ENCODE measurements at regions not wholly inside any gene's neighbourhood (a gene's known extent, or its start where the extent isn't known, plus 50 kb on each side); places are given as distances from the start of the nearest gene placed in this dataset.
"Not testable (repeated sequence)": the region's sequence is repeated elsewhere in the genome, so short reads cannot be mapped to it uniquely, and the experiment has no call there.

DNA sequence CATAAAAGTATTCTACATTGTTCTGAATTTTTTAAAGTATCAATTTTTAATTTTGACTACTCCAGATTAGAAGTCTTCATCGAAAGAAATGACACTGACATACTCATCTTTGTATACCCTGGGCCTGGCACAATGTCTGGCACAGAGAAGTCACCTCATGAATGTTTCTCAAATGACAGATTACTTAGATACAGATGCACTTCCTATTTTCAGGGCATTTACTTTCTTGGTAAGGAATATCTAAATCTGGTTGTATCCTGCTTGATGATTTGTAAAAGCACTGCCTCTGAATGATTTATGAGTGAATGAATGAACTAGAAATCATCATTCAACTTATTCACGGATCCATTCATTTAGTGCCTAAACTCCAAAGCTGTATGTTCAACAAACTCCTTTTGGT lies 1784.7 kb downstream of the LRRC4C start:
- no peak for DNase-seq (ENCODE audit: low spot score)

DNA sequence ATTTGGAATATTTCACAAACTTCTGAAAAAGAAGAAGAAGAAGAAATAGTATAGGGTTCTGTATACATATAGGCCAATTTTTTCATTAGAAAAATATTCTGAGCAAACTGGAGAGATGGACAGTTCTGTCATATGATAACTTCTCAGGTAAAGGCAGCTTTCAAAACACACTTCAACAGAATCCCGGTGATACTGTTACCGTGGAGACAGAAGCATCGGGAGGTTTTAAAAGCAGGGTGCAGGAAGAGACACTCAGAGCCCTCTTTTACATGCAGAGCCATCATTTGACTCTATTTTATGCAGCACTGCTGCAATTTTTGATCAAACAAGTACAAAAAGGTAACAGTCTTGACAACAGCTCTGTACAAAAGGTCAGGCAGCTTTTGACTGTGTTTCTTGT lies 1785.4 kb downstream of the LRRC4C start:
- DNase-seq (ENCODE audit: low spot score) = no peak

DNA sequence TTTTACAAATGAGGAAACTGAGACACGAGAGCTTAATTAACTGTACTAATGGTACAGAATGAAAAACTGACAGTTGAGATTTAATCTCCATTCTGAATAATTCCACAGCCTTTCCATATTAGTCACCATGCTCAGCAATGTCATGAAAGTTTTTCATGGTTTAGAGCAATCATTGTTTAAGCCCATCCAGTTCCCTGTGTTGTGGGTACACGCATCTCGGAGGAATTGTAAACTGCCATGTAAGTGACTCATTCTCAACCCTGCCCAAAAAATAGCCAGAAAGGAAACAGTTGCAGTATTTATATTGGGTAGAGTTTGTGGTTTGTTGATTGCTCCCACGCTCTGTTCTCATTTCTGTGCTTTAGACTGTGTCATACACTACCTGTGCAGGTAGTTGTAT lies 1790.8 kb downstream of the LRRC4C start:
- peak; percentile 13 for DNase-seq (ENCODE audit: low spot score)

DNA sequence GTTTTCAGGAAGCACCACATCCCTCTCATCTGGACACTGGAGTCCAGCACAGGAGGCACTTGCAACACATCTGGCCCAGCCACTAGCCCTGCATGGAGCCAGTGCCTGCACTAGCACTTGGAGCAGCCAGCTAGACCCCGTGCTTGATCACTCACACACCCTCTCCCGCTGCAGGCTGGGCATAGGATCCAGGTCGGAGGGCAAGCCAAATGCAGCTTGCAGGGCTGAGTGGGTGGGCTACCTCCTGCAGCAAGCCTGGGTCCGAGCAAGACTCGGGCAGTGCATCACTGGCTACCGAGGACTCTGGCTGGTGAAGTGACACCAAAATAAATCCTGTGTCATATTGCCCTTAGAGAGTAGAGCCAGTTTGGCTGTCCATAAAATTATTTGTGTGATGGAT lies 1795.4 kb downstream of the LRRC4C start:
- no peak for DNase-seq (ENCODE audit: low spot score)

DNA sequence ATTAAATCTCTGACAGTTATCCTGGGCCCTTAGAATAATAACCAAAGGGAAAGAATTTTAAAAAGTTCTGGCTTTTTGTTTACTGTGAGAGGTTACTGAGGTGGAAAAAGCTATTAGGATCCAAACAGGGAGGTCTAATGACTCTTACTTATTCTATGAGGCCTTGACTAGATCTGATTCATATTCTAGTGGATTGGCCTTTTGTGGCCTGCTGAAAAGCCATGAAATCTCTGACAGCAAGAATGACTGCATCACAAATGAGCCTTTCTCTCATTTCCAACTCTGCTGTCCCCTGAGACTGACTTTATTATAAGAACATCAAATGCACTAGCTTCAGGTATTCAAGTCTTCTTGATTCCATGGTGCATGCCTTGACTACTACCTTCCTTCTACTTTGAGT lies 1797.6 kb downstream of the LRRC4C start:
- no peak for DNase-seq (ENCODE audit: low spot score)

DNA sequence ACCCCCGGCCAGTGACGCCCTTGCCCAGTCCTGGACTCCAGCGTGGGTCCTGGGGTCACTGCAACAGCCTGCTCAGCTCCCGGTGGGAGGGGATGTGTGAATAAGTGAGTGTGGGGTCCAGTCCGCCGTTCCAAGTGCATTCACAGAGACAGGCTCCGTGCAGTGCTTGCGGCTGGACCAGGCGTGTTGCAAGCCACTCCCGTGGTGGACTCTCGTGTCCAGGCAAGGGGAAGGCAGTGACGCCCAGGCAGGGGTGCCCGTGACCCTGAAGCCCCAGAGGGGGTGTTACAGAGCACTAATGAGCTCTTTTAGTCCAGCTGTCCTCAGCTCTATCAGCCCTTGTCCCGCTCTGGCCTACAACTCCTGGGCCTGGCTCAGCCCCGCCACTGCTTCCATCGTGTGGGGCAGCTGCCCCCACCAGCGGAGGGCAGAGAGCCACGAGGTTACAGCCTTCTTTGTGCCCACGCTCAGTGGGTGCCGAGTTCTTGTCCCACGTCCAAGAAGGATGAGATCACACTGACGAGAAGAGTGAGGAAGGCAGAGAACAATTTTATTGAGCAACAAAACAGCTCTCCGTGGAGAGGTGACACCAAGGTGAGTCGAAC lies 1807.5 kb downstream of the LRRC4C start:
- DNase-seq (ENCODE audit: low spot score) = no peak

DNA sequence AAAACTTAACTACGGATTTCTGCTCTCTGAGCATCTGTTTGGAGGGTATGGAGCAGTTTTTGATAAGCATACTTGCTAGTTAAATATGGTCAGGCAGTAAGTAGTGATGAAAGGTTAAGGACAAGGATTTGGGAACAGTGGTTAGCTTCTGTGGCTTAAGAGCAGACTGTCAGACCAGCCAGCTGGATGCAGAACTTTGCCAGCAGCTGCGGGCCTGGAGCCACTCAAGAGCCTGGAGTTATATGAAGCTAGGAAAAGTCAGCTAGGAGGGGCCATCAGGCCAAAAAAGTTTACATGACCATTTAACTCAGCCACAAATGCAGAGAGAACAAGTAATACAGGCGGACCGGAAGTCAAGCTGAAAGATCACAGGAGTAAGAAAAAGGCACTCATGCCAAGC lies 1817.7 kb downstream of the LRRC4C start:
- DNase-seq (ENCODE audit: low spot score) = no peak

DNA sequence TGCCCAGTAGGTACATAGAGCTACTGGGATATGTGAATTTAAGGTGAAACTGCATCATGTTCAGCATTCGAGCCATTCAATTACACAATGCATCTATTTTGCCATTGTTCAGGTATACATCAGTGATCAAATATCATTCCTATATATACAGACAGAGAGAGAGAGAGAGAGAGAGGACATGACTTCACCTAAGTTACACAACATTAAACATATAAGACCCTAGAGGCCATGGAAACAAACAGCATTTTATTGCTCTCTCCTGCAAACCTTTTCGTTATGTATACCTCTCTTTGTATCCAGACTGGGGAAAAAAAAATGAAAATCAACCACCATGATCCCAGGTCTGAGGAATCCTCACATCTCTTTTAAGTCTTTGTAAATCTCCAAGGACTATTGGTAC lies 1829.1 kb downstream of the LRRC4C start:
- no peak for DNase-seq (ENCODE audit: low spot score)

DNA sequence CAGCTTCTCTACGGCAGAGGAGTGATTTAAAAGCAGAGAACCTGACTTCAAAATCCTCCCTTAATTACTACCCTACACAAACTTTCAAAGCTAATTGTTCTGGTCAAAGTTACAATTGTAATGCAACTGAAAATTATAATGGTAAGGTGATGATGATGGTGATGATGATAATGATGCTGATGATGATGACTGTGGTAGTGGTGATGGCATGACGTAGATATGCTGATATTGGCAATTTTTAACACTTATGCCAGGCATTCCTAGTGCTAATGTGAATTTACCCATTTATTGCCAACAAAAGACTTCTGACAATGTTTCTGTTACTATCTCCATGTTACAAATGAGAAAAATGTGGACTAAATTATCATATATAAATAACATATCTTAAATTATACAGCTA lies 1831.1 kb downstream of the LRRC4C start:
- no peak for DNase-seq (ENCODE audit: low spot score)

DNA sequence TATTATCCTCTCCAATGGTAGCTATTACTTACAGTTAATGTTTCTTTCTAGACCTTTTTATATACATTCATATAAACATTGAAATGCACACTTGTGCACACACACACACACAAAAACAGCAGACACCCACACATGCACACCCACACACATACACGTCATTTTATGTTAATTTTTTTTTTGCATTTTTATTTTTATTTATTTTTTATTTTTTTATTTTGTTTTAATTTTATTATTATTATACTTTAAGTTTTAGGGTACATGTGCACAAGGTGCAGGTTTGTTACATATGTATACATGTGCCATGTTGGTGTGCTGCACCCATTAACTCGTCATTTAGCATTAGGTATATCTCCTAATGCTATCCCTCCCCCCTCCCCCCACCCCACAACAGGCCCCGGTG lies 1839.1 kb downstream of the LRRC4C start:
- DNase-seq (ENCODE audit: low spot score) = not testable (repeated sequence)

DNA sequence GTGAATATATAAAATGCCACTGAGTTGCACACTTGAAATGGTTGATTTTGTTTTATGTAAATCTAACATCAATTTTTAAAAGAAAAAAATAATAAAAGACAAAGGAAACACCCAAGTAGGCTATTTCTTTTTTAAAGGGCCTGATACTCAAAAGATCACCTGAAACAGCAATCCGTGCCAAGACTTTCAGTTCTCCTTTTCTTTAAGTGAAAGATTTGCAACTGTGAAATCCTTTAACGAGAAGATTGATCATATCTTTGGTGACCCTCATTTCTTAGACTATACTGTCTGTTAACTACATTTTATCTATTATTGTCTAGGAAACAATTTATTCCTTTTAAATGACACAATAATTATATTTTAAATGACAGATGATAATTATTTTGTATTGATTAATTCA lies 1841.5 kb downstream of the LRRC4C start:
- no peak for DNase-seq (ENCODE audit: low spot score)

DNA sequence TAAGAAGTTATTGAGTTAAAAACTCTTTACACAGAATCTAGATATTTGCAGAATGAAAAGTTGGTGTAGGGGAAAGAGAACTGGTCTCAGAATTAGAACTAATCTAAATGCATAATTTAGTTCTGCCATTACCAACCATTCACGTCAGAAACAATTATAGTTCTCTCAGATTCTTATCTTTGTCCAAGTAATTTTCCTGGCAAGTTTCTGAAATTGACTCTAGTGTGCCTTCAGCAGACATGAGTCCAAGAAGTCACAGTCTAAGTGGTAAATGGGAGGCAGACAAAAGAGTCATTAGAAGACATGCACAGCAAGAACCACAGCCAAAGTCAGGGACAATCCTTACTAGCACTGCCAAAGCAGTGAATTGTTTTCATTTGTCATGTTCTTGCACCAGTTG lies 1870.1 kb downstream of the LRRC4C start:
- DNase-seq (ENCODE audit: low spot score) = no peak

DNA sequence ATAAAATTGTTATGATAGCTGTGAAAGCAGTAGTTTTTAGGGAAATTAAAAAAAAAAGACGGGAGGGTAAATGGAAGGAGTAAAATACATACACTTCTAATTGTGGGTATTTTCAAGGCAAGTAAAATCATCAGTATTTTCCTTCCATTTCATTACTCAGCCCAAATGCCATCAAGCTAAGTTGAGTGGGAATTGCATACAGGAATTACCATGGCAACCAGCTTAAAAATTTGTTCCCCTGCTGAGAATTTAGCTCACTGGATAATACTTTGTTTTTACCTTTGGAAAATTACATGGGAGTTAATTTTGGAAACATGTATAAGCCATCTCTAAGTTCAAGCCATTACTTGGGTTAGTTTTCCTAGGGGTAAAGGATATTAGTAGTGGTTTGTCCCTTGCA lies 1873.4 kb downstream of the LRRC4C start:
- DNase-seq (ENCODE audit: low spot score) = no peak

DNA sequence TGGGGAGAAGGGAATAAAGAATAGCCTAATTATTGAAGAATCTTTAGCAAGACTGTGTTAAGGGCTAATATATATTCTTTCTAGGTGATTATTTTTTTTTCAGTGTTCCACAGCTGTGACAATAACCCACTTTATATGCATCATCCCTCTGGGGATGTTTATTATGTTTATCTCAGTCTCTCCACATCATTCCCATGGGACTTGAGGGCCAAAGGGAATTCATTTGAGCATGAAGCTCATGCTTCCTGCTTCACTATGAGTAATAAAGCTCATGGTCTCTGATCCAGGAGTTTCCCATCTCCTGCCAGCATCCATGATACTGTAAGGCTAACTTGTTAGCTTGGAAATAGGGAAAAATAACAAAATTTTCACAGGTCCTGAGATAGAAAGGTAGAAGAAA lies 1888.4 kb downstream of the LRRC4C start:
- no peak for DNase-seq (ENCODE audit: low spot score)

DNA sequence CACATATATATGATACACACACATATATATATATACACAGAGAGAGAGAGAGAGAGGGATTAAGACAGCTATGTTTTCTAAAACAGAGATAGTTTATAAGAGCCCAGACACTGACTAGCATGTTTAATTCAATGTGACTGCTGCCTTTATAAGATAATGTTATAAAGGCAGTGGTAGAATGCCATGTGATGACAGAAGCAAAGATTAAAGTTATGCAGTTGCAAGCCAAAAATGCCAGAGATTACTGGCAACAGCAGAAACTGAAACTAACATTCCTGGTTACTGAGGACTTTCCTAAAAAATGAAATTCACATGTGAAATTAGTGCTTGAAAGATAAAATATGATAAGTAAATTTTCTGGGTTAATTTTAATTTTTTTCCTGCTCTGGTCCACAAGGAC lies 1888.9 kb downstream of the LRRC4C start:
- DNase-seq (ENCODE audit: low spot score) = no peak

DNA sequence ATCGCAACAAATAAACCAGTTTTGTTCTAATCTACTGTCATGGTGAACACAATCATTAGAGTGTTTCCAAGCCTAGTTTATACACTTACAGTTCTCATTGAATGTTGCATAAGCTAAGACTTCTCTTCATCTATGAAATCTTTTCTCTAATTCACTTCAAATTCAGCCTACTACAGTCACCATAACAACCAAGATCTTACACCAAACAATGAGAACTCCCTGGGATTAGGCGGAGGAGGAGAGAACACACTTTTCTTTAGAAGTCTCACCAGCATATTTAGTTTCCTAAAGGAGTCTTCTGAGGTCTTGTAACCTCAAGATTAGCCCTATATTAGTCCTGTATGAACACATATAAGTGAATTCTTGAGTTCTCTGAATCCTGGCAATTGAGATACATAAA lies 1889.7 kb downstream of the LRRC4C start:
- no peak for DNase-seq (ENCODE audit: low spot score)

DNA sequence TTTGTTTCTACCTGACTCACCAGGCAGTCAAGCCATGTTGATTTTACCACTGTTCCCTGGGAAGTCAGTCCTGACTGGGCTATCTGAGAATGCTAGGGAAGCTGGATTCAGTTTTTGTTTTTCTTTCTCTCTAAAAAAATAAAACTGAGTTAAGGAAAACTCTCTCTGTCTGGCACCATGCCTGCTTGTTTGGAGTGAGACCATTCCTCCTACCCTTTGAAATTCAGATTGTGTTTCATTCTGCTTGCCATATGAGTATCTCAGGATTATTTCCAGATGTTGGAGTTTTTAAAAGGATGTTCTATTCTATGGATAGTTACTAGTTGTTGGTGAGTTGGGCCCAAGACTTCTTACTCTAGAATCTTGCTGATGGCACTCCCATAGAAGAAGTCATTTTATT lies 1917.0 kb downstream of the LRRC4C start:
- DNase-seq (ENCODE audit: low spot score) = no peak

DNA sequence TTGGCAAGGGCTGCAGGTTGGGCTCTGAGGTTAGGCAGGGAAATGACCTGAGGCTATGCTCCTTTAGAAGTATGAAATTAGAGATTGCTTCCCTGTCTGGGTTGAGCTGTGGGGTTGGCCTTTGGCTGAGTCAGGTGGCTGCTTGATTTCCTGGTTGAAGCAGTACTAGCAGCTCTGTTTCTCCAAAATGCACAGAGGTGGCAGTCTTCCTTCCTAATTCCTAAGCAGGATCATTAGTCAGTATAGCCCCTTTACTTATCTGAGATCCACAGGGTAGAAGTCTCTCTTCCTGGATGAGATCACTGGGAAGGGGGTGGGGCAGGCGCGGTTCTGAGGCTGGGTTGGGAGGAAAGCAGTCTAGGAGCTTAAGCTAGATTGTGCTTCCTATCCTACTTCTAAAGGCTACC lies 1917.5 kb downstream of the LRRC4C start:
- no peak for DNase-seq (ENCODE audit: low spot score)

DNA sequence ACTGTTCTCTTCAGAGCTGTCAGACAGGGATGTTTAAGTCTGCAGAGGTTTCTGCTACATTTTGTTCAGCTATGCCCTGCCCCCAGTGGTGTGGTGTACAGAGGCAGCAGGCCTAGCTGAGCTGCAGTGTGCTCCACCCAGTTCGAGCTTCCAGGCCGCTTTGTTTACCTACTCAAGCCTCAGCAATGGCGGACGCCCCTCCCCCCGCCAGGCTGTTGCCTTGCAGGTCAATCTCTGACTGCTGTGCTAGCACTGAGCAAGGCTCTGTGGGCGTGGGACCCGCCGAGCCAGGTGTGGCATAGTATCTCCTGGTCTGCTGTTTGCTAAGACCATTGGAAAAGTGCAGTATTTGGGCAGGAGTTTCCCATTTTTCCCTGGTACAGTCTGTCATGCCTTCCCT lies 1923.1 kb downstream of the LRRC4C start:
- DNase-seq (ENCODE audit: low spot score) = not testable (repeated sequence)
